GM12872 (cell line): ENCODE measurements at regions not wholly inside any gene's neighbourhood (a gene's known extent, or its start where the extent isn't known, plus 50 kb on each side); places are given as distances from the start of the nearest gene placed in this dataset.

ENCODE experiments used
- TF ChIP-seq, protein P1 (sequence below): IDR thresholded peaks from 3 replicates; pipeline ENCODE4 v1.5.1; 2011; ENCODE audit warnings: low read depth, mild to moderate bottlenecking, low read length, moderate library complexity; ENCODE audit not compliant: insufficient read depth

DNA sequence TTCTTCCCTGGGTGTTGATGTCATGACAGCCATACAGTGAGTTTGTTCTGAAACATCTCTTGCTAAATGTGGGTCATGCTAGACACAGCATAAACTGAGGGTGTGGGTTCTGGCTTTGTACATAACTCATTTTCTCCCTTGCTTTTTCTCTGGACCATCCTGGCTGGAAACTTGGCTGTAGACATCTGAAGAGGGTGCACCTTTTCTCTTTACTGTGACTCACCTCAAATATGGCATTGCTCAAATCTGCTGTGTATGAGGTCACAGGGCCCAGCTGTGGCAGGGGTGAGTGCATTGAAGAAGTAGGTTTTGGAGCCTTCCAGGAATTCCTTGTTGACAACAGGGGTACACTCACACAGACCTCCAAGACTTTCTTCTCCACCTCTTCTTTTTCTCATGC lies 465.5 kb upstream of the AMELY start:
- TF ChIP-seq, protein P1, sequence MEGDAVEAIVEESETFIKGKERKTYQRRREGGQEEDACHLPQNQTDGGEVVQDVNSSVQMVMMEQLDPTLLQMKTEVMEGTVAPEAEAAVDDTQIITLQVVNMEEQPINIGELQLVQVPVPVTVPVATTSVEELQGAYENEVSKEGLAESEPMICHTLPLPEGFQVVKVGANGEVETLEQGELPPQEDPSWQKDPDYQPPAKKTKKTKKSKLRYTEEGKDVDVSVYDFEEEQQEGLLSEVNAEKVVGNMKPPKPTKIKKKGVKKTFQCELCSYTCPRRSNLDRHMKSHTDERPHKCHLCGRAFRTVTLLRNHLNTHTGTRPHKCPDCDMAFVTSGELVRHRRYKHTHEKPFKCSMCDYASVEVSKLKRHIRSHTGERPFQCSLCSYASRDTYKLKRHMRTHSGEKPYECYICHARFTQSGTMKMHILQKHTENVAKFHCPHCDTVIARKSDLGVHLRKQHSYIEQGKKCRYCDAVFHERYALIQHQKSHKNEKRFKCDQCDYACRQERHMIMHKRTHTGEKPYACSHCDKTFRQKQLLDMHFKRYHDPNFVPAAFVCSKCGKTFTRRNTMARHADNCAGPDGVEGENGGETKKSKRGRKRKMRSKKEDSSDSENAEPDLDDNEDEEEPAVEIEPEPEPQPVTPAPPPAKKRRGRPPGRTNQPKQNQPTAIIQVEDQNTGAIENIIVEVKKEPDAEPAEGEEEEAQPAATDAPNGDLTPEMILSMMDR: no peak

GRCh38 chrY:7359520-7359919 lies 448.0 kb upstream of the AMELY start:
- TF ChIP-seq, protein P1: no peak

GRCh38 chrY:7358103-7358752 lies 446.7 kb upstream of the AMELY start:
- TF ChIP-seq, protein P1: no peak

- TF ChIP-seq, protein P1: peak; percentile 49; the same call in 2 of the 3 replicates
Observed at GRCh38 chrY:7344661-7345060, 433.1 kb upstream of the AMELY start.

GRCh38 chrY:7343261-7343660 lies 431.7 kb upstream of the AMELY start:
- TF ChIP-seq, protein P1: no peak

- TF ChIP-seq, protein P1: no peak
Observed at GRCh38 chrY:7339391-7340087, 428.0 kb upstream of the AMELY start.

- TF ChIP-seq, protein P1: no peak
Observed at GRCh38 chrY:7336023-7336873, 424.7 kb upstream of the AMELY start.
